H1 (cell line): ENCODE measurements at regions not wholly inside any gene's neighbourhood (a gene's known extent, or its start where the extent isn't known, plus 50 kb on each side); places are given as distances from the start of the nearest gene placed in this dataset.

ENCODE experiments used
- CTCF ChIA-PET: fragments of 300-600 bp; sonication (Branson Sonifier 250); formaldehyde crosslinking; loops from one replicate; lab custom pipeline; 2021; ENCODE audit not compliant: partially characterized antibody; lab: Charles Lee
- POLR2A ChIA-PET: fragments of 300-600 bp; sonication (Branson Sonifier 250); formaldehyde crosslinking; loops from one replicate; lab custom pipeline; 2021; ENCODE audit warnings: inconsistent platforms; ENCODE audit not compliant: partially characterized antibody; lab: Charles Lee
- DNase-seq, 2 experiments: peaks; one replicate each; pipeline versions ENCODE4 v3.0.0 to v3.0.0-alpha.2; 2010 to 2022; ENCODE audit warnings: low spot score in 2 of 2, low read depth in 1 of 2, mixed read lengths in 1 of 2
- FAIRE-seq: peaks from 2 replicates; lab custom pipeline; 2011; peaks lifted over from hg19 to GRCh38; lab: Jason Lieb, UNC
- H2AFZ ChIP-seq: 2 replicates; pipeline ENCODE4 v1.8.1; 2012; ENCODE audit warnings: low read length, inconsistent platforms
- H2AK5ac ChIP-seq: 2 replicates; pipeline ENCODE4 v1.6.1; 2013; ENCODE audit warnings: low read depth, low read length
- H2BK120ac ChIP-seq: replicated peaks from 2 replicates; pipeline ENCODE3; 2013; ENCODE audit warnings: low read depth, low read length, inconsistent platforms
- H2BK12ac ChIP-seq: 2 replicates; pipeline ENCODE4 v1.6.1; 2013; ENCODE audit warnings: low read depth, low read length
- H2BK15ac ChIP-seq: 2 replicates; pipeline ENCODE4 v1.6.1; 2013; ENCODE audit warnings: low read length
- H2BK20ac ChIP-seq: 2 replicates; pipeline ENCODE4 v1.6.1; 2013; ENCODE audit warnings: low read length
- H2BK5ac ChIP-seq: 2 replicates; pipeline ENCODE4 v1.6.1; 2013; ENCODE audit warnings: low read depth, low read length
- H3K14ac ChIP-seq: 2 replicates; pipeline ENCODE4 v1.6.1; 2013; ENCODE audit warnings: inconsistent platforms; ENCODE audit not compliant: insufficient read length
- H3K18ac ChIP-seq: 2 replicates; pipeline ENCODE4 v1.6.1; 2013; ENCODE audit warnings: low read length; ENCODE audit errors: extremely low read depth
- H3K23ac ChIP-seq: 2 replicates; pipeline ENCODE4 v1.6.1; 2013; ENCODE audit warnings: inconsistent platforms; ENCODE audit not compliant: insufficient read length
- H3K23me2 ChIP-seq: 2 replicates; pipeline ENCODE4 v1.6.1; 2013; ENCODE audit warnings: low read depth, low read length
- H3K27ac ChIP-seq: 2 replicates; pipeline ENCODE4 v1.6.1; 2011; ENCODE audit warnings: low read depth, low read length, inconsistent platforms
- H3K27me3 ChIP-seq, 4 experiments: replicated peaks in 1 of 4; 1 replicate in 1 of 4; 2 replicates in 3 of 4; pipeline versions ENCODE4 v1.6.1 to v1.8.1; 2011 to 2013; ENCODE audit warnings: low read length in 3 of 4, mild to moderate bottlenecking in 3 of 4, inconsistent platforms in 2 of 4, mixed read lengths in 2 of 4, moderate library complexity in 1 of 4; ENCODE audit not compliant: control insufficient read depth in 3 of 4, insufficient read depth in 3 of 4; ENCODE audit errors: extremely low read depth in 1 of 4
- H3K36me3 ChIP-seq, 4 experiments: 2 replicates each; pipeline versions ENCODE4 v1.6.1 to v1.8.1; 2011 to 2013; ENCODE audit warnings: mild to moderate bottlenecking in 4 of 4, low read length in 3 of 4, moderate library complexity in 2 of 4, control low read depth in 1 of 4, inconsistent platforms in 1 of 4; ENCODE audit not compliant: insufficient read depth in 4 of 4, control insufficient read depth in 2 of 4
- H3K4ac ChIP-seq: replicated peaks from 2 replicates; pipeline ENCODE3; 2013; ENCODE audit warnings: low read length, low read depth, mixed read lengths, inconsistent platforms; ENCODE audit not compliant: insufficient read length
- H3K4me1 ChIP-seq, 4 experiments: replicated peaks in 1 of 4; 1 replicate in 1 of 4; 2 replicates in 3 of 4; pipeline versions ENCODE4 v1.6.1 to v1.8.1; 2011 to 2013; ENCODE audit warnings: low read length in 3 of 4, inconsistent platforms in 2 of 4, mixed read lengths in 1 of 4; ENCODE audit not compliant: insufficient read depth in 4 of 4, control insufficient read depth in 3 of 4
- H3K4me2 ChIP-seq, 2 experiments: 2 replicates each; pipeline versions ENCODE4 v1.6.1 to v1.8.1; 2011 to 2013; ENCODE audit warnings: low read depth in 2 of 2, low read length in 2 of 2, control low read depth in 1 of 2, inconsistent platforms in 1 of 2, mild to moderate bottlenecking in 1 of 2; ENCODE audit not compliant: insufficient read depth in 1 of 2
- H3K4me3 ChIP-seq, 4 experiments: fragments of 200-600, 300-600 bp in 1 of 4; sonication (generic), shearing (Covaris generic), sonication (Bioruptor Twin) in 1 of 4; 2 replicates each; pipeline versions ENCODE4 v1.5.1 to v1.8.1; 2011 to 2016; ENCODE audit warnings: low read length in 4 of 4, low read depth in 3 of 4, control low read depth in 2 of 4, inconsistent platforms in 2 of 4, mild to moderate bottlenecking in 2 of 4, mixed read lengths in 1 of 4, moderate library complexity in 1 of 4; ENCODE audit not compliant: insufficient read depth in 2 of 4; ENCODE audit errors: extremely low read depth in 1 of 4
- H3K56ac ChIP-seq: replicated peaks from 2 replicates; pipeline ENCODE3; 2013; ENCODE audit warnings: low read depth, mild to moderate bottlenecking, mixed read lengths, low read length, inconsistent platforms; ENCODE audit not compliant: insufficient read length
- H3K79me1 ChIP-seq: 2 replicates; pipeline ENCODE4 v1.6.1; 2013; ENCODE audit warnings: low read depth, low read length, control low read depth
- H3K79me2 ChIP-seq, 2 experiments: 2 replicates each; pipeline versions ENCODE4 v1.6.1 to v1.8.1; 2012 to 2013; ENCODE audit warnings: low read length in 2 of 2, mild to moderate bottlenecking in 2 of 2, inconsistent platforms in 1 of 2; ENCODE audit not compliant: insufficient read depth in 2 of 2, control insufficient read depth in 1 of 2
- H3K9ac ChIP-seq, 4 experiments: replicated peaks in 1 of 4; 1 replicate in 1 of 4; 2 replicates in 3 of 4; pipeline versions ENCODE4 v1.6.1 to v1.8.1; 2011 to 2013; ENCODE audit warnings: low read depth in 3 of 4, low read length in 3 of 4, control low read depth in 2 of 4, mild to moderate bottlenecking in 2 of 4, moderate library complexity in 2 of 4, inconsistent platforms in 1 of 4; ENCODE audit errors: extremely low read depth in 1 of 4
- H3K9me3 ChIP-seq, 2 experiments: 2 replicates each; pipeline versions ENCODE4 v1.6.1 to v1.8.1; 2012 to 2013; ENCODE audit warnings: mild to moderate bottlenecking in 2 of 2, moderate library complexity in 2 of 2, control low read depth in 1 of 2, inconsistent platforms in 1 of 2, low read depth in 1 of 2, low read length in 1 of 2, mixed read lengths in 1 of 2; ENCODE audit not compliant: insufficient read depth in 2 of 2
- H4K20me1 ChIP-seq, 2 experiments: replicated peaks in 1 of 2; 2 replicates each; pipeline versions ENCODE3 to v1.8.1; 2011 to 2013; ENCODE audit warnings: inconsistent platforms in 2 of 2, low read length in 2 of 2, mild to moderate bottlenecking in 1 of 2; ENCODE audit not compliant: insufficient read depth in 2 of 2, control insufficient read depth in 1 of 2
- H4K5ac ChIP-seq: 2 replicates; pipeline ENCODE4 v1.6.1; 2013; ENCODE audit warnings: low read length, low read depth, mixed read lengths, inconsistent platforms; ENCODE audit not compliant: insufficient read length
- H4K8ac ChIP-seq: 2 replicates; pipeline ENCODE4 v1.8.0; 2013; ENCODE audit warnings: mild to moderate bottlenecking, moderate library complexity, low read length, inconsistent platforms; ENCODE audit not compliant: insufficient read depth; ENCODE audit errors: extremely low read depth
- H4K91ac ChIP-seq: replicated peaks from 2 replicates; pipeline ENCODE3; 2013; ENCODE audit warnings: low read length, mixed read lengths, inconsistent platforms; ENCODE audit not compliant: insufficient read length
- CBX5 ChIP-seq: fragments of 300-800, 300-1000 bp; sonication (generic); IDR thresholded peaks from 2 replicates; pipeline ENCODE4 v1.7.1; 2016; ENCODE audit warnings: antibody characterized with exemption, low read length, low read depth
- CBX8 ChIP-seq: fragments of 300-800, 300-1000 bp; sonication (generic); IDR thresholded peaks from 2 replicates; pipeline ENCODE4 v1.7.1; 2016; ENCODE audit warnings: low read depth, low read length, borderline replicate concordance
- CREB1 ChIP-seq: IDR thresholded peaks from 2 replicates; pipeline ENCODE4 v1.6.1; 2012; ENCODE audit warnings: inconsistent platforms
- NANOG ChIP-seq: IDR thresholded peaks from 2 replicates; pipeline ENCODE4 v1.6.1; 2011; ENCODE audit warnings: low read length, low read depth, mild to moderate bottlenecking, inconsistent platforms; ENCODE audit not compliant: insufficient read depth, poor library complexity, severe bottlenecking
- NRF1 ChIP-seq: IDR thresholded peaks from 2 replicates; pipeline ENCODE4 v1.6.1; 2011; ENCODE audit warnings: mild to moderate bottlenecking, low read depth, low read length, improper control_type of control experiment
- RAD21 ChIP-seq, 2 experiments: IDR thresholded peaks in 1 of 2; conservative IDR thresholded peaks in 1 of 2; 2 replicates each; pipeline ENCODE4 v1.6.1; 2011; ENCODE audit warnings: low read depth in 2 of 2, low read length in 2 of 2, improper control_type of control experiment in 1 of 2, inconsistent platforms in 1 of 2, mild to moderate bottlenecking in 1 of 2, moderate library complexity in 1 of 2
- SAP30 ChIP-seq: fragments of 300-600 bp; sonication (generic); IDR thresholded peaks from 2 replicates; pipeline ENCODE4 v1.7.1; 2012; ENCODE audit warnings: low read length, moderate library complexity, mild to moderate bottlenecking, inconsistent platforms; ENCODE audit not compliant: insufficient read depth, insufficient replicate concordance
- SP1 ChIP-seq: IDR thresholded peaks from 2 replicates; pipeline ENCODE4 v1.6.1; 2011; ENCODE audit warnings: low read depth, low read length
- SP4 ChIP-seq: IDR thresholded peaks from 2 replicates; pipeline ENCODE4 v1.6.1; 2012; ENCODE audit warnings: low read length, inconsistent platforms
- TAF7 ChIP-seq: optimal IDR thresholded peaks from 2 replicates; pipeline ENCODE3; 2011; ENCODE audit warnings: low read depth, mild to moderate bottlenecking, inconsistent platforms, low read length, moderate library complexity, borderline replicate concordance
- TBP ChIP-seq: IDR thresholded peaks from 2 replicates; pipeline ENCODE4 v1.6.1; 2011; ENCODE audit warnings: low read depth, low read length, improper control_type of control experiment
- WGBS, 2 experiments: shearing (Covaris generic) in 1 of 2; methylation state at CpG; one replicate each; pipeline versions ENCODE4 v1.1.6 to v1.1.7; 2013 to 2015; ENCODE audit warnings: low lambda C conversion rate in 2 of 2, mixed read lengths in 2 of 2, inconsistent platforms in 1 of 2, low coverage in 1 of 2, missing lambda C conversion rate in 1 of 2; ENCODE audit not compliant: insufficient replicate concordance in 2 of 2, insufficient coverage in 1 of 2, insufficient read length in 1 of 2; ENCODE audit errors: extremely low coverage in 1 of 2, missing lambda C conversion rate in 1 of 2; 5-methylcytosine and 5-hydroxymethylcytosine counted together

DNA sequence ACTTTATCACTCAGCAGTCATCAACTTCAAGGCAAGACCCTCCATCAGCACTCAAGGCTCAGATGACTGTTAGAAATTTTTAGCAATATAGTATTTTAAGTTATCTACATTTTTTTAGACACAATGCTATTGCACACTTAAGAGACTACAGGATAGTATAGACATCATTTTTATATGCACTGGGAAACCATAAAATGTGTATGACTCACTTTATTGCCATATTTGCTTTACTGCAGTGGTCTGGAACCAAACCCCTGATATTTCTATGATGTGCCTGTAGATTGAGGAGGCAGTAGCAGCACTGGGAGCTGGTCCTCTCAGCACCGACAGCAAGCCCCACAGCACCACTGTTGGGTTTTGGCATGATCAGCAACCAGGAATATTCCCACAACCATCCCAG, 264.8 kb upstream of the HNRNPA3 start:
- WGBS, 2 experiments, result 92% methylated on average over 1 of the region's 1 CpG; no CpG with 5 or more reads in 1 of the 2 experiments
- no peaks in the 10 kb centered on the region for H3K36me3 ChIP-seq
- no peak overlapping the region for H3K18ac ChIP-seq
- no peak overlapping the region for H2BK120ac ChIP-seq
- H3K9me3 ChIP-seq, result no peaks in the 10 kb centered on the region; a peak in 1 of 4 replicates
- no peak overlapping the region for H4K91ac ChIP-seq
- DNase-seq, result no peak
- no peak overlapping the region for H3K14ac ChIP-seq
- no peak overlapping the region for H3K4me2 ChIP-seq
- no peak overlapping the region for H2BK15ac ChIP-seq
- H2BK5ac ChIP-seq, result no peak overlapping the region
- H3K4me3 ChIP-seq, result no peak overlapping the region
- no peak overlapping the region for H4K8ac ChIP-seq
- no peak overlapping the region for H3K23ac ChIP-seq
- no peak overlapping the region for H2AK5ac ChIP-seq
- H2AFZ ChIP-seq, result no peak overlapping the region
- no peak overlapping the region for H4K5ac ChIP-seq
- H2BK20ac ChIP-seq, result no peak overlapping the region
- H3K23me2 ChIP-seq, result no peaks in the 10 kb centered on the region
- peaks cover 0 to 2% (median 0%) of the 10 kb centered on the region in 4 experiments; a peak in 1 of 7 replicates for H3K27me3 ChIP-seq
- TF ChIP-seq SAP30, result no peak
- no peak for TF ChIP-seq SP4
- TF ChIP-seq RAD21 (IDR thresholded peaks at IDR 0.05 in 1 of 2, conservative IDR thresholded peaks at IDR 0.05 in 1 of 2; ENCODE audit: low read depth in 2 of 2, low read length in 2 of 2), result no peak
- TF ChIP-seq CBX5, result no peak
- TF ChIP-seq TAF7, result no peak
- TF ChIP-seq TBP, result no peak
- no peak for TF ChIP-seq CBX8
- TF ChIP-seq NRF1, result no peak
- TF ChIP-seq CREB1, result no peak
- no peak for TF ChIP-seq SP1
- TF ChIP-seq NANOG, result no peak
- TF ChIP-seq, all 59 proteins: peak for 0
- H3K4me1 ChIP-seq, result no peaks in the 10 kb centered on the region
- H3K9ac ChIP-seq, result no peak overlapping the region
- ChIA-PET POLR2A (no interaction called here), CTCF (interaction anchor here (0.6 kb wide), 1 partner anchor 803 kb away, joined by 3 read pairs; no protein-coding TSS in a partner anchor)
- no peak overlapping the region for H3K56ac ChIP-seq
- H4K20me1 ChIP-seq, result no peaks in the 10 kb centered on the region
- FAIRE-seq, result no peak
- H2BK12ac ChIP-seq, result no peak overlapping the region
- H3K4ac ChIP-seq, result no peak overlapping the region
- H3K79me2 ChIP-seq, result no peaks in the 10 kb centered on the region
- no peaks in the 10 kb centered on the region for H3K79me1 ChIP-seq
- H3K27ac ChIP-seq, result no peak overlapping the region
